ENCODE measurements at regions not wholly inside any gene's neighbourhood (a gene's known extent, or its start where the extent isn't known, plus 50 kb on each side); places are given as distances from the start of the nearest gene placed in this dataset.

- no peaks in the 10 kb centered on the region for H3K36me3 ChIP-seq (ENCODE audit: control insufficient read depth in 1 of 2, insufficient read depth in 2 of 2, low read length in 2 of 2)
- no peaks in the 10 kb centered on the region for H4K20me1 ChIP-seq (ENCODE audit: insufficient read depth)
- no peaks in the 10 kb centered on the region for H3K9me2 ChIP-seq (ENCODE audit: insufficient read depth)
- ChIA-PET POLR2A (interaction anchor here (0.7 kb wide), 1 partner anchor 14 kb away, joined by 3 read pairs; no protein-coding TSS in a partner anchor), CTCF (no interaction called here), RAD21 (ENCODE audit: low non-redundant PET in 1 of 2, low total read pairs in 2 of 2, uncharacterized antibody in 2 of 2, unreplicated experiment in 2 of 2) (no interaction called here)
- H3K9me3 ChIP-seq (ENCODE audit: control insufficient read depth in 1 of 2, insufficient read depth in 1 of 2, low read depth in 1 of 2, low read length in 2 of 2), result no peaks in the 10 kb centered on the region
- intact Hi-C loops (cut with micrococcal nuclease), result no loop called here
- H3K79me2 ChIP-seq (ENCODE audit: insufficient read depth, low read length), result no peaks in the 10 kb centered on the region
- no peaks in the 10 kb centered on the region for H3K27me3 ChIP-seq (ENCODE audit: insufficient read depth, low read length)
- no peak overlapping the region for H3K4me2 ChIP-seq (ENCODE audit: low read length)
- no peak overlapping the region for H3K4me3 ChIP-seq (replicated peaks in 1 of 2; ENCODE audit: low read depth in 1 of 2, low read length in 2 of 2)
- no peak overlapping the region for H3K9ac ChIP-seq (ENCODE audit: low read length)
- DNase-seq (ENCODE audit: low read depth, low spot score) (no peak), ATAC-seq (no peak)
- no peak for TF ChIP-seq POLR2AphosphoS5 (IDR thresholded peaks at IDR 0.05; ENCODE audit: low read depth, low read length)
- no peak for TF ChIP-seq ZBTB33 (IDR thresholded peaks at IDR 0.05; ENCODE audit: extremely low read depth, insufficient replicate concordance, low read length)
- TF ChIP-seq CTCF (IDR thresholded peaks at IDR 0.05 in 2 of 3, conservative IDR thresholded peaks at IDR 0.05 in 1 of 3; ENCODE audit: borderline replicate concordance in 1 of 3, insufficient read depth in 1 of 3, low read depth in 2 of 3, low read length in 2 of 3), result no peak
- no peak for TF ChIP-seq REST (IDR thresholded peaks at IDR 0.05; ENCODE audit: low read depth)
- TF ChIP-seq JUND (IDR thresholded peaks at IDR 0.05), result no peak
- TF ChIP-seq EZH2 (IDR thresholded peaks at IDR 0.05), result no peak
- no peak for TF ChIP-seq FOSL1 (IDR thresholded peaks at IDR 0.05; ENCODE audit: low read depth)
- no peak for TF ChIP-seq TCF7L2 (IDR thresholded peaks at IDR 0.05; ENCODE audit: borderline replicate concordance, extremely low read depth, insufficient read depth, insufficient read length)
- no peak for TF ChIP-seq SRF (IDR thresholded peaks at IDR 0.05; ENCODE audit: low read depth)
- TF ChIP-seq ZNF274 (IDR thresholded peaks at IDR 0.05; ENCODE audit: low read depth, low read length), result no peak
- H3K4me1 ChIP-seq (ENCODE audit: control insufficient read depth in 1 of 2, insufficient read depth in 2 of 2, low read length in 2 of 2), result peaks cover 0 to 12% of the 10 kb centered on the region in 2 experiments; a peak in 1 of 4 replicates
- H2AFZ ChIP-seq (ENCODE audit: low read depth, low read length, poor library complexity, severe bottlenecking), result no peak overlapping the region
- no peak overlapping the region for H3K27ac ChIP-seq (ENCODE audit: low read depth, low read length)
- no TSS peak for BruUV-seq (replicated peaks)
Measured at GRCh38 chr1:43031316-43032203, 72.9 kb upstream of the SLC2A1 start.

Measured in HCT116 (cell line).